ENCODE measurements at regions not wholly inside any gene's neighbourhood (a gene's known extent, or its start where the extent isn't known, plus 50 kb on each side); places are given as distances from the start of the nearest gene placed in this dataset.
A peak's percentile ranks its signal among the peaks of the same experiment; 100 is the strongest.

GRCh38 chr5:8879248-8879647, 666.6 kb downstream of the SEMA5A start:
- peak; percentile 89 for FAIRE-seq
- no peak for DNase-seq (ENCODE audit: insufficient read length)
- TF ChIP-seq POLR2AphosphoS5 (IDR thresholded peaks at IDR 0.05; ENCODE audit: low read depth, low read length) (no peak), POLR2A (IDR thresholded peaks at IDR 0.05; ENCODE audit: low read depth, low read length) (no peak), TAF1 (IDR thresholded peaks at IDR 0.05; ENCODE audit: borderline replicate concordance, low read depth, low read length) (no peak)

DNA sequence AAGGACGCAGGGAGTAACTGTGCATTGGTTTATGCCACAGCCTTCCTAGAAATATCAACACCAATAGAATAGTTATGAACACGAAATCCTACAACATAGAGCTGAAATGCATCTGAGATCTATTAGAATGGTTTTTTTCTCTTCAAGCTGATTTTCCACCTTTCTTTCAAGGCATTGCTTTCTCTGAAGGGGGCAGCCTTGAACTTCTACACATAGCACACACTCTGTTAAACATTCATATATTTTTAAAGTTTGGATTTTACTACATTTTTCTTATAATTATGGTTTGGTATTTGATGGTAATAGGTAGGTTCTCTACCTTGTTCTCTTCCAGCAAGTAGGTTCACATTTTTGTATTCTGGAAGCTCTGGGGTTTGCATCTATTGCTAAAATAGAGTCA, 661.8 kb downstream of the SEMA5A start:
- no peak for DNase-seq (ENCODE audit: insufficient read length)
- TF ChIP-seq POLR2A (IDR thresholded peaks at IDR 0.05; ENCODE audit: low read depth, low read length) (no peak), POLR2AphosphoS5 (IDR thresholded peaks at IDR 0.05; ENCODE audit: low read depth, low read length) (no peak), TAF1 (IDR thresholded peaks at IDR 0.05; ENCODE audit: borderline replicate concordance, low read depth, low read length) (no peak)
- no peak for FAIRE-seq

- FAIRE-seq (no peak), DNase-seq (ENCODE audit: insufficient read length) (no peak)
- no peak for TF ChIP-seq POLR2A (IDR thresholded peaks at IDR 0.05; ENCODE audit: low read depth, low read length)
- no peak for TF ChIP-seq TAF1 (IDR thresholded peaks at IDR 0.05; ENCODE audit: borderline replicate concordance, low read depth, low read length)
- no peak for TF ChIP-seq POLR2AphosphoS5 (IDR thresholded peaks at IDR 0.05; ENCODE audit: low read depth, low read length)
These were observed 652.9 kb downstream of the SEMA5A start for GRCh38 chr5:8892926-8893325.

DNA sequence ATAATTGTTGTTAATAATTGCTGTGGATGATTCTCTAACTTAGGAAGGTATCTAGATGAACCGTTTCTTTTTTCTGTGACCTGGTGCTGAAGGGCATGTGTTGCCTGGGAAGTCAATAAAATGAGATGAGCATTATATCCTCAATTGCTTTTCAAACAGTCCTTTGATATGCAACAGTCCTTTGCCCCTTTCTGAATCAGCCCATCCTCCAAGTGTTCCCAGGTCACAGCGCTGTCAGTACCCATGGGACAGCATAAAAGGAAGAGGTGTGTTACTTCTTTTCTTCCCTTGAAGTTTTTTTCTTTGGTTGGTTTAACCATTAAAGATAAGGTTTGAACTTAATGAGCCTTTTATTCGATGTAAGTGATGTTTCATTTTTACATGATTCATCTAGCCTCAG, 651.8 kb downstream of the SEMA5A start:
- FAIRE-seq = no peak
- TF ChIP-seq TAF1 (IDR thresholded peaks at IDR 0.05; ENCODE audit: borderline replicate concordance, low read depth, low read length) = no peak
- no peak for TF ChIP-seq POLR2A (IDR thresholded peaks at IDR 0.05; ENCODE audit: low read depth, low read length)
- DNase-seq (ENCODE audit: insufficient read length) = no peak

GRCh38 chr5:8895062-8895461, 650.8 kb downstream of the SEMA5A start:
- TF ChIP-seq POLR2A (IDR thresholded peaks at IDR 0.05; ENCODE audit: low read depth, low read length) (no peak), TAF1 (IDR thresholded peaks at IDR 0.05; ENCODE audit: borderline replicate concordance, low read depth, low read length) (no peak), POLR2AphosphoS5 (IDR thresholded peaks at IDR 0.05; ENCODE audit: low read depth, low read length) (no peak)
- FAIRE-seq = no peak
- no peak for DNase-seq (ENCODE audit: insufficient read length)

DNA sequence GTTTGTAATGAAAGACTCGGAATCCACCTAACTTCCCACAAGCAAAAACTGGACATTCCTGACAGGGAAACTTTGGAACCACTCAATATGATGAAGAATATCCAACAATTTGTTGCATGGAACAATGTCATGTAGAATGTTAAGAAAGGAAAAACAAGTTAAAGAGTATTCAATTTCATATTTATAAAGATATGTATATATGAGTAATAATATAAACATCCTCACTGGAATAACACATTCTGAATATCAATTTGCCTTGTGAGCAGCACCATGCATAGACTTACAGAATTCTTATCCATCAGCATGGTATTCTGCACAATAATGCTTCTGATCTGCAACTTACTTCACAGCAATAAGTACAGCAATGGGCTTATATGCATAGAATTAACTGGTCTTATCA, 650.3 kb downstream of the SEMA5A start:
- DNase-seq (ENCODE audit: insufficient read length) (no peak), FAIRE-seq (no peak)
- TF ChIP-seq TAF1 (IDR thresholded peaks at IDR 0.05; ENCODE audit: borderline replicate concordance, low read depth, low read length) (no peak), POLR2A (IDR thresholded peaks at IDR 0.05; ENCODE audit: low read depth, low read length) (no peak), POLR2AphosphoS5 (IDR thresholded peaks at IDR 0.05; ENCODE audit: low read depth, low read length) (no peak)

DNA sequence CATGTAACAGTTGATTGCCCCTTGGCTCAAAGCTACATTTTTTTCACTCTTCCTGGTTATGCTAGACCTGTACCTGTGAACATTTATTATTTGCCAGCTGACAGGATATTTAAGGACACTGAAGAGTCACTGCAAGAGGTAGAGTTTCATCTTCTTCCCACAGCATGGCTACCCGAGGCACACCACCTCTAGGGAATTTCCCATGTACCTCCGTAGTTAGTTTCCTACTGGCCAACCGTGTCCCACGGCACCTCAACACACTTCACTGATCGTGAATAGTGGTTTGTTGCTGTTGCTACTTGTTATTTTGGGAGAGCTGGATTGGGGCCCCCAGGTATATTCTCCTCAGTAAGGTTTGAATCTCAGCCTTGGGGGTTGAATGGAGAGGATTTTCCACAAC, 648.6 kb downstream of the SEMA5A start:
- FAIRE-seq = no peak
- no peak for TF ChIP-seq POLR2AphosphoS5 (IDR thresholded peaks at IDR 0.05; ENCODE audit: low read depth, low read length)
- TF ChIP-seq POLR2A (IDR thresholded peaks at IDR 0.05; ENCODE audit: low read depth, low read length) = no peak
- no peak for TF ChIP-seq TAF1 (IDR thresholded peaks at IDR 0.05; ENCODE audit: borderline replicate concordance, low read depth, low read length)
- no peak for DNase-seq (ENCODE audit: insufficient read length)

DNA sequence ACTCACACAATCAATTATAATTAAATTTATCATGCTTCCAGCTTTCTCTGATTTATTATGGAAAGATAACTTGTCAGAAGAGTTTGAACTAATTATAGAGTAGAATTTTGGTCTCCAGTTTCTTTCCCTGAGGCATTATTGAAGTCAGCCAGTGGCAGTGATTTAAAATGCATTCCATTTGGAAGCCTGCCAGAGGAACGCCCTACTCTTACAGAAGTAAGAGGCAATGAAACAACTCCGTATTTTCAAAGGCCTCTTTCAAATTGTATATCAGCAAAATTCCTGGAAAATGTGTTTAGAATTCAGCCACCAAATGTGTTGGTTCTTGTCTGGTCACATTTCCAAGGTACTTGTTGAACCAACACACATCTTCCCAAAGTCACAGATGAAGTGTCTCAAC, 640.9 kb downstream of the SEMA5A start:
- FAIRE-seq = no peak

GRCh38 chr5:8906303-8906967, 639.4 kb downstream of the SEMA5A start:
- DNase-seq (ENCODE audit: insufficient read length) (no peak), FAIRE-seq (no peak)
- TF ChIP-seq TAF1 (IDR thresholded peaks at IDR 0.05; ENCODE audit: borderline replicate concordance, low read depth, low read length) = no peak
- TF ChIP-seq POLR2AphosphoS5 (IDR thresholded peaks at IDR 0.05; ENCODE audit: low read depth, low read length) = no peak
- TF ChIP-seq POLR2A (IDR thresholded peaks at IDR 0.05; ENCODE audit: low read depth, low read length) = no peak

More for the DNA sequence above, 640.9 kb downstream of the SEMA5A start:
- DNase-seq (ENCODE audit: insufficient read length) = no peak
- TF ChIP-seq POLR2AphosphoS5 (IDR thresholded peaks at IDR 0.05; ENCODE audit: low read depth, low read length) (no peak), POLR2A (IDR thresholded peaks at IDR 0.05; ENCODE audit: low read depth, low read length) (no peak), TAF1 (IDR thresholded peaks at IDR 0.05; ENCODE audit: borderline replicate concordance, low read depth, low read length) (no peak)

DNA sequence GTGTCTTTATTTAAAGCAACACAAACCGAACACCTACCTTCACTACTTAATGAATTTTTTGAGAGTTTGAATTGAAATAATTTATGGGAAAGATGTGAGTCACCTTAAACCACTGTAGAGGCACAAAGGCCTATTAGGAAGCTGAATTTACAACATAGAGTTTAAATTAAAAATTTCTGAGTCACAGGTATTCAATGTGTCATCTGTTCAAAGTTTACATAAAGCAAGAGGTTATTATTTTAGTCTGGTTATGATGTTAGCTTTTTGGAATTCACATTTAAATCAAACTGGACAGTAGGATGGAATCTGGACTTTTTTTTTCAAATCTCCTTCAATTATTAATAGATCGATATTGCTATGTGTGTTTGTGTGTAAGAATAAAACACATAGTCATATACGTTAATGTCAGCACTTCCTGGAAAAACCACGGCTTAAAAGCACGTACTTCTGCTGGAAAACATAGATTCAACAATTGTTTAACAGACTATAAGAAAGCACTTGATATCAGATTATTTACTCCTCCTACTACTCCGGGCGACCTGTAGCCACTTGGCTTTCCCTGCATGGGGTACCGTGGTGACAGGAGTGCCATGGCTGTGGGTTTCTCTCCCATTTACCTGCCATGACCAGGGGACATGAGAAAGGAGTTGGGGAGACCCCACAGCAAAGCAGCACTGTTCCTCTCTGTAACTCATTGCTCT, 638.6 kb downstream of the SEMA5A start:
- TF ChIP-seq TAF1 (IDR thresholded peaks at IDR 0.05; ENCODE audit: borderline replicate concordance, low read depth, low read length) = no peak
- no peak for TF ChIP-seq POLR2A (IDR thresholded peaks at IDR 0.05; ENCODE audit: low read depth, low read length)
- TF ChIP-seq POLR2AphosphoS5 (IDR thresholded peaks at IDR 0.05; ENCODE audit: low read depth, low read length) = no peak
- FAIRE-seq (no peak), DNase-seq (ENCODE audit: insufficient read length) (no peak)

GRCh38 chr5:8908055-8908683, 637.7 kb downstream of the SEMA5A start:
- DNase-seq (ENCODE audit: insufficient read length) = no peak
- no peak for FAIRE-seq
- TF ChIP-seq TAF1 (IDR thresholded peaks at IDR 0.05; ENCODE audit: borderline replicate concordance, low read depth, low read length) (no peak), POLR2AphosphoS5 (IDR thresholded peaks at IDR 0.05; ENCODE audit: low read depth, low read length) (no peak), POLR2A (IDR thresholded peaks at IDR 0.05; ENCODE audit: low read depth, low read length) (no peak)

DNA sequence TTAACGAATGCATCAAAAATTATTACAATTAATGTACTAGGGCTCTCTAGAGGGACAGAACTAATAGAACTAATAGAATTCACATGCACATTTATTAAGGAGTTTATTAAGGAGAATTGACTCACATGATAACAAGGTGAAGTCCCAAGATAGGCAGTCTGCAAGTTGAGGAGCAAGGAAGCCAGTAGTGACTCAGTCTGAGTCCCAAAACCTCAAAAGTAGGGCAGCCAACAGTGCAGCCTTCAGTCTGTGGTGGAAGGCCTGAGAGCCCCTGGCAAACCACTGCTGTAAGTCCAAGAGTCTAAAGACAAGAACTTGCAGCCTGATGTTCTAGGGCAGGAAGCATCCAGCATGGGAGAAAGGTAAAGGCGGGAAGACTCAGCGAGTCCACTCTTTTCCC, 633.8 kb downstream of the SEMA5A start:
- no peak for DNase-seq (ENCODE audit: insufficient read length)

More for the DNA sequence above, 633.8 kb downstream of the SEMA5A start:
- no peak for TF ChIP-seq TAF1 (IDR thresholded peaks at IDR 0.05; ENCODE audit: borderline replicate concordance, low read depth, low read length)
- TF ChIP-seq POLR2A (IDR thresholded peaks at IDR 0.05; ENCODE audit: low read depth, low read length) = no peak
- TF ChIP-seq POLR2AphosphoS5 (IDR thresholded peaks at IDR 0.05; ENCODE audit: low read depth, low read length) = no peak
- peak; percentile 5 for FAIRE-seq
